ENCODE measurements at regions not wholly inside any gene's neighbourhood (a gene's known extent, or its start where the extent isn't known, plus 50 kb on each side); places are given as distances from the start of the nearest gene placed in this dataset.

DNA sequence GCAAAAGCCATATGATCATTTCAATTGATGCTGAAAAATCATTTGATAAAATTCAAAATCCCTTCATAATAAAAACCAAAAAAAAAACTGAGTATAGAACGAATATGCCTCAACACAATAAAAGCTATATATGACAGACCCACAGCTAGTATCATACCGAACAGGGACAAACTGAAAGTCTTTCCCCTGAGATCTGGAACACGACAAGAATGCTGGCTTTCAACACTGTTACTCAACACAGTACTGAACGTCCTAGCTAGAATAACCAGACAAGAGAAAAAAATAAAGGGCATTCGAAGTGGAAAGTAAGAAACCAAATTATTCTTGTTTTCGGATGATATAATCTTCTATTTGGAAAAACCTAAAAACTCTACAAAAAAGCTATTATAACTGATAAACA is 559.9 kb downstream of the EPM2A start:
- Mint-ChIP-seq H3K4me1 (ENCODE audit: unreplicated experiment) (no peaks in the 10 kb centered on the region), H3K27ac (ENCODE audit: unreplicated experiment) (no peak overlapping the region), H3K27me3 (ENCODE audit: unreplicated experiment) (peaks cover 21% of the 10 kb centered on the region), H3K36me3 (ENCODE audit: unreplicated experiment) (no peaks in the 10 kb centered on the region), H3K4me3 (ENCODE audit: unreplicated experiment) (no peak overlapping the region), H3K9me3 (ENCODE audit: unreplicated experiment) (peaks cover 28% of the 10 kb centered on the region)
- DNase-seq (ENCODE audit: extremely low spot score, unreplicated experiment): no peak
- TF ChIP-seq, protein P1, sequence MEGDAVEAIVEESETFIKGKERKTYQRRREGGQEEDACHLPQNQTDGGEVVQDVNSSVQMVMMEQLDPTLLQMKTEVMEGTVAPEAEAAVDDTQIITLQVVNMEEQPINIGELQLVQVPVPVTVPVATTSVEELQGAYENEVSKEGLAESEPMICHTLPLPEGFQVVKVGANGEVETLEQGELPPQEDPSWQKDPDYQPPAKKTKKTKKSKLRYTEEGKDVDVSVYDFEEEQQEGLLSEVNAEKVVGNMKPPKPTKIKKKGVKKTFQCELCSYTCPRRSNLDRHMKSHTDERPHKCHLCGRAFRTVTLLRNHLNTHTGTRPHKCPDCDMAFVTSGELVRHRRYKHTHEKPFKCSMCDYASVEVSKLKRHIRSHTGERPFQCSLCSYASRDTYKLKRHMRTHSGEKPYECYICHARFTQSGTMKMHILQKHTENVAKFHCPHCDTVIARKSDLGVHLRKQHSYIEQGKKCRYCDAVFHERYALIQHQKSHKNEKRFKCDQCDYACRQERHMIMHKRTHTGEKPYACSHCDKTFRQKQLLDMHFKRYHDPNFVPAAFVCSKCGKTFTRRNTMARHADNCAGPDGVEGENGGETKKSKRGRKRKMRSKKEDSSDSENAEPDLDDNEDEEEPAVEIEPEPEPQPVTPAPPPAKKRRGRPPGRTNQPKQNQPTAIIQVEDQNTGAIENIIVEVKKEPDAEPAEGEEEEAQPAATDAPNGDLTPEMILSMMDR (IDR thresholded peaks at IDR 0.05): no peak

DNA sequence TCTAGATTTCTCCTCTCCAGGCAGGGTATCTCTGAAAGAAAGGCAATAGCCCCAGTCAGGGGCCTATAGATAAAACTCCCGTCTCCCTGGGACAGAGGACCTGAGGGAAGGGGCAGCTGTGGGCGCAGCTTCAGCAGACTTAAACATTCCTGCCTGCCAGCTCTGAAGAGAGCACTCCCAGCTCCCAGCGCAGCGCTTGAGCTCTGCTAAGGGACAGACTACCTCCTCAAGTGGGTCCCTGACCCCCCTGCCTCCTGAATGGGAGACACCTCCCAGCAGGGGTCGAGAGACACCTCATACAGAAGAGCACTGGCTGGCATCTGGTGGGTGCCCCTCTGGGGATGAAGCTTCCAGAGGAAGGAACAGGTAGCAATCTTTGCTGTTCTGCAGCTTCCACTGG is 556.9 kb downstream of the EPM2A start:
- DNase-seq (ENCODE audit: extremely low spot score, unreplicated experiment): no peak
- H3K4me3 Mint-ChIP-seq (ENCODE audit: unreplicated experiment): no peak overlapping the region
- H3K9me3 Mint-ChIP-seq (ENCODE audit: unreplicated experiment): peaks cover 28% of the 10 kb centered on the region
- H3K27ac Mint-ChIP-seq (ENCODE audit: unreplicated experiment): no peak overlapping the region
- no peaks in the 10 kb centered on the region for H3K36me3 Mint-ChIP-seq (ENCODE audit: unreplicated experiment)
- H3K27me3 Mint-ChIP-seq (ENCODE audit: unreplicated experiment): peaks cover 4% of the 10 kb centered on the region
- TF ChIP-seq, protein P1 (IDR thresholded peaks at IDR 0.05): no peak
- H3K4me1 Mint-ChIP-seq (ENCODE audit: unreplicated experiment): no peaks in the 10 kb centered on the region

DNA sequence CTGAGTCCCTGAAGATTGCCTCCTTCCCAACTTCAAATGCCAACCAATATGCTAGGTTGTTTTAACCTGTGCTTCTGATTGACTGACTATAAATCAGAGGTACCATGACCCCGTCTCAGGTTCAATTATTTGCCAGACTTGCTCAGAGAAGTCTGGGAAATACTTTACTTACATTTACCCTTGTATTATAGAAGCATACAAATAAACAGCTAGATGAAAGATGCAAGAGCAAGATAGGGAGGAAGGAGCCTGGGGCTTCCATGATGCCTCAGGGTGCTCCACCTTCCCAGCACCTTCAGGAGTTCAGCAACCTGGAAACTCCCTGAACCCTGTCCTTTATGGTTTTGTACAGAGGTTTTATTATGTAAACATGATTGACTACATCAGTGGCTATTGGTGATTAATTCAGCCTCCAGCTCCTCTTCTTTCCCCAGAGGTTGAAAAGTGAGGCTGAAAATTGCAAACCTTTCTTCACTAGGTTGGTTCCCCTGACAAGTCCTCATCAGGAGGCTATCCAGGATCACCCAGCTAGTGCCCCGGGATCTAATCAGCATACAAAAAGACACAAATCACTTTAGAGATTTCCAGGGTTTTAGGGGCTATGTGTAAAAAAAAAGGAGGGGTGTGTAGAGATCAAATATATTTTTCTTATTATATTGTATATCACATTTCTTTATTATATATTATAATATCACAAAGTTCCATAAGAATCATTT is 547.7 kb downstream of the EPM2A start:
- Mint-ChIP-seq H3K9me3 (ENCODE audit: unreplicated experiment) (peaks cover 18% of the 10 kb centered on the region), H3K4me1 (ENCODE audit: unreplicated experiment) (no peaks in the 10 kb centered on the region), H3K27ac (ENCODE audit: unreplicated experiment) (no peak overlapping the region), H3K4me3 (ENCODE audit: unreplicated experiment) (no peak overlapping the region), H3K27me3 (ENCODE audit: unreplicated experiment) (no peaks in the 10 kb centered on the region), H3K36me3 (ENCODE audit: unreplicated experiment) (no peaks in the 10 kb centered on the region)
- DNase-seq (ENCODE audit: extremely low spot score, unreplicated experiment): no peak
- TF ChIP-seq, protein P1 (IDR thresholded peaks at IDR 0.05): no peak

DNA sequence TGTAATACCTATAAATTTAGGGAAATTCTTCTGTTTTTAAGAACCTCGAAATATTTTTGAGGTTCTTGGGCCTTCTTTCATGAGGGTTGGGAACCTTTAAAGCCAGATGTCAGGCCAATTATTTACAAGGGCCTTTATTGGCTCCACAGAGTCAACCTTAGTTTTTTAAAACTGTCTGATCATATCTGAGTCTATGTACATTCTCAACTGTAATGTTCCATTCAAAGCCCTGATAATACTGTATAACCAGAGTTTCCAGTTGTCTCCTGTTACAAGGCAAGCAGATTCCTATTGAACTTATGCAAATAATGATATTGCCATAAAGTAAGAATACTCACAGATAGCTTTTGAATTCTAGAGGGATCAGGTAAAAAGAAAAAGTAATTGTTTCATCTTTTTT is 545.5 kb downstream of the EPM2A start:
- Mint-ChIP-seq H3K27me3 (ENCODE audit: unreplicated experiment) (no peaks in the 10 kb centered on the region), H3K4me3 (ENCODE audit: unreplicated experiment) (no peak overlapping the region), H3K36me3 (ENCODE audit: unreplicated experiment) (no peaks in the 10 kb centered on the region), H3K4me1 (ENCODE audit: unreplicated experiment) (no peaks in the 10 kb centered on the region), H3K27ac (ENCODE audit: unreplicated experiment) (no peak overlapping the region), H3K9me3 (ENCODE audit: unreplicated experiment) (peaks cover 5% of the 10 kb centered on the region)
- no peak for DNase-seq (ENCODE audit: extremely low spot score, unreplicated experiment)
- TF ChIP-seq, protein P1 (IDR thresholded peaks at IDR 0.05): no peak

DNA sequence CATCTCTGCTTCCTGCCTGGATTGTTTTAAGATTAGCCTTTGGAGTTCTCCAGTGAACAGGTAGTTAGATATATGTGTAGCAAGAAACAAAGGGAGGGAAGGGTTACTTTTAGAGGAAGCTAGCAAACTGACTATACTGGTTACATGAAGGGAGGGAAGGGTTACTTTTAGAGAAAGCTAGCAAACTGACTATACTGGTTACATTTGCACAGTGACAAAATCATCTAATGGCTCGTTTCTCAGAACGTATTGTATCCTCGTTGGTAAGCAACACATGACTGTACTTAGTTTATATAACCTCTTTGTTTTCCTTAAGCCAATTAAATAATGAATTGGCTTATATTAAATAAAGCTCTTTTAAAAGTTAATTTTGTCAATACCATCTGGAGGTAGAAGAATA is 540.9 kb downstream of the EPM2A start:
- no peaks in the 10 kb centered on the region for H3K36me3 Mint-ChIP-seq (ENCODE audit: unreplicated experiment)

More for the DNA sequence above, 540.9 kb downstream of the EPM2A start:
- H3K27ac Mint-ChIP-seq (ENCODE audit: unreplicated experiment): no peak overlapping the region
- DNase-seq (ENCODE audit: extremely low spot score, unreplicated experiment): no peak
- no peaks in the 10 kb centered on the region for H3K27me3 Mint-ChIP-seq (ENCODE audit: unreplicated experiment)
- TF ChIP-seq, protein P1 (IDR thresholded peaks at IDR 0.05): no peak
- H3K4me1 Mint-ChIP-seq (ENCODE audit: unreplicated experiment): no peaks in the 10 kb centered on the region
- H3K9me3 Mint-ChIP-seq (ENCODE audit: unreplicated experiment): no peaks in the 10 kb centered on the region
- no peak overlapping the region for H3K4me3 Mint-ChIP-seq (ENCODE audit: unreplicated experiment)

Measured in osteocyte (in vitro differentiated cells).